ENCODE measurements at regions not wholly inside any gene's neighbourhood (a gene's known extent, or its start where the extent isn't known, plus 50 kb on each side); places are given as distances from the start of the nearest gene placed in this dataset.

- Histone ChIP-seq H3K36me3 (no peaks in the 10 kb centered on the region), H3K27me3 (no peaks in the 10 kb centered on the region), H3K4me1 (peaks cover 0 to 16% (median 10%) of the 10 kb centered on the region in 4 donors), H3K27ac (replicated peaks in 1 of 4) (no peak overlapping the region), H3K4me3 (no peak overlapping the region), H3K9me3 (no peaks in the 10 kb centered on the region)
- WGBS, result 33% methylated on average over 1 of the region's 1 CpG
- DNase-seq (ENCODE audit: extremely low spot score), result no peak
- TF ChIP-seq CTCF (IDR thresholded peaks at IDR 0.05) (no peak), POLR2AphosphoS5 (IDR thresholded peaks at IDR 0.05) (no peak)
- intact Hi-C loops (cut with DNase I), result no loop called here
Measured at GRCh38 chr6:49328051-49328744, 134.9 kb downstream of the MMUT start.

- intact Hi-C loops (cut with DNase I), result no loop called here
- no peaks in the 10 kb centered on the region for H3K9me3 ChIP-seq
- whole genome bisulfite sequencing, result 83% methylated on average over 2 of the region's 2 CpGs
- no peaks in the 10 kb centered on the region for H3K36me3 ChIP-seq
- no peaks in the 10 kb centered on the region for H3K27me3 ChIP-seq
- no peak overlapping the region for H3K4me3 ChIP-seq
- TF ChIP-seq EP300 (IDR thresholded peaks at IDR 0.05), result no peak
- TF ChIP-seq POLR2A (IDR thresholded peaks at IDR 0.05; ENCODE audit: low read depth), result no peak
- TF ChIP-seq POLR2AphosphoS5 (IDR thresholded peaks at IDR 0.05), result no peak
- no peak for TF ChIP-seq CTCF (IDR thresholded peaks at IDR 0.05)
- H3K27ac ChIP-seq (replicated peaks in 1 of 4), result no peak overlapping the region
- no peak for DNase-seq (ENCODE audit: extremely low spot score)
- H3K4me1 ChIP-seq, result peaks cover 0 to 16% (median 10%) of the 10 kb centered on the region in 4 donors
Measured at GRCh38 chr6:49327571-49327970, 135.5 kb downstream of the MMUT start.

GRCh38 chr6:49327005-49327404 lies 136.0 kb downstream of the MMUT start:
- H3K27me3 ChIP-seq, result no peaks in the 10 kb centered on the region
- peaks cover 0 to 16% (median 10%) of the 10 kb centered on the region in 4 donors for H3K4me1 ChIP-seq
- 44% methylated on average over 1 of the region's 1 CpG for WGBS
- TF ChIP-seq POLR2A (IDR thresholded peaks at IDR 0.05; ENCODE audit: low read depth) (no peak), EP300 (IDR thresholded peaks at IDR 0.05) (no peak), POLR2AphosphoS5 (IDR thresholded peaks at IDR 0.05) (no peak), CTCF (IDR thresholded peaks at IDR 0.05) (no peak)
- H3K9me3 ChIP-seq, result no peaks in the 10 kb centered on the region
- no peak overlapping the region for H3K27ac ChIP-seq (replicated peaks in 1 of 4)
- intact Hi-C loops (cut with DNase I), result no loop called here
- H3K4me3 ChIP-seq, result no peak overlapping the region
- no peak for DNase-seq (ENCODE audit: extremely low spot score)
- no peaks in the 10 kb centered on the region for H3K36me3 ChIP-seq

- Histone ChIP-seq H3K36me3 (no peaks in the 10 kb centered on the region), H3K4me3 (no peak overlapping the region), H3K9me3 (no peaks in the 10 kb centered on the region), H3K27me3 (no peaks in the 10 kb centered on the region), H3K4me1 (peaks cover 0 to 16% (median 10%) of the 10 kb centered on the region in 4 donors), H3K27ac (replicated peaks in 1 of 4) (no peak overlapping the region)
- WGBS, result 20% methylated on average over 2 of the region's 2 CpGs
- intact Hi-C loops (cut with DNase I), result no loop called here
- TF ChIP-seq POLR2A (IDR thresholded peaks at IDR 0.05; ENCODE audit: low read depth) (no peak), POLR2AphosphoS5 (IDR thresholded peaks at IDR 0.05) (no peak), CTCF (IDR thresholded peaks at IDR 0.05) (no peak), EP300 (IDR thresholded peaks at IDR 0.05) (no peak)
- no peak for DNase-seq (ENCODE audit: extremely low spot score)
Measured at GRCh38 chr6:49326347-49326746, 136.7 kb downstream of the MMUT start.

GRCh38 chr6:49325891-49326290 lies 137.2 kb downstream of the MMUT start:
- no peaks in the 10 kb centered on the region for H3K9me3 ChIP-seq
- 54% methylated on average over 1 of the region's 1 CpG for WGBS
- no peak overlapping the region for H3K27ac ChIP-seq (replicated peaks in 1 of 4)
- peaks cover 0 to 16% (median 10%) of the 10 kb centered on the region in 4 donors for H3K4me1 ChIP-seq
- H3K4me3 ChIP-seq, result no peak overlapping the region
- no peaks in the 10 kb centered on the region for H3K36me3 ChIP-seq
- DNase-seq (ENCODE audit: extremely low spot score), result no peak
- no peaks in the 10 kb centered on the region for H3K27me3 ChIP-seq
- intact Hi-C loops (cut with DNase I), result no loop called here
- no peak for TF ChIP-seq POLR2A (IDR thresholded peaks at IDR 0.05; ENCODE audit: low read depth)
- TF ChIP-seq CTCF (IDR thresholded peaks at IDR 0.05), result no peak
- no peak for TF ChIP-seq EP300 (IDR thresholded peaks at IDR 0.05)
- no peak for TF ChIP-seq POLR2AphosphoS5 (IDR thresholded peaks at IDR 0.05)

Measured in esophagus muscularis mucosa (tissue), 4 donors.